GM23338 (cell line): ENCODE measurements at regions not wholly inside any gene's neighbourhood (a gene's known extent, or its start where the extent isn't known, plus 50 kb on each side); places are given as distances from the start of the nearest gene placed in this dataset.

Experiments
- ATAC-seq: fragments of 200-7000 bp; cut with Tn5 transposase; 3 replicates; pipeline ENCODE4 v1.9.1; 2020
- DNase-seq: peaks from one replicate; pipeline ENCODE4 v3.0.0-alpha.2; 2015; ENCODE audit warnings: low spot score
- H2AFZ ChIP-seq: fragments of 200-600 bp; sonication (generic); 2 replicates; pipeline ENCODE4 v1.8.0; 2016; ENCODE audit warnings: antibody characterized with exemption, mild to moderate bottlenecking, moderate library complexity
- H3F3A ChIP-seq: fragments of 200-600 bp; sonication (generic); replicated peaks from 2 replicates; pipeline ENCODE4 v1.8.0; 2017; ENCODE audit warnings: antibody characterized with exemption, mixed run types, low read depth
- H3K27ac ChIP-seq: fragments of 200-600 bp; sonication (generic); 2 replicates; pipeline ENCODE4 v1.6.1; 2016; ENCODE audit warnings: low read depth
- H3K27me3 ChIP-seq: fragments of 200-600 bp; sonication (generic); 2 replicates; pipeline ENCODE4 v1.8.0; 2016; ENCODE audit warnings: mild to moderate bottlenecking, mixed run types, moderate library complexity; ENCODE audit not compliant: insufficient read depth
- H3K36me3 ChIP-seq: fragments of 200-600 bp; sonication (generic); 2 replicates; pipeline ENCODE4 v1.8.0; 2016; ENCODE audit warnings: mild to moderate bottlenecking; ENCODE audit not compliant: insufficient read depth
- H3K4me1 ChIP-seq: fragments of 200-600 bp; sonication (generic); 2 replicates; pipeline ENCODE4 v1.8.0; 2016; ENCODE audit warnings: mild to moderate bottlenecking, moderate library complexity; ENCODE audit not compliant: insufficient read depth
- H3K4me2 ChIP-seq: fragments of 200-600 bp; sonication (generic); 2 replicates; pipeline ENCODE4 v1.7.1; 2017; ENCODE audit warnings: mixed run types
- H3K4me3 ChIP-seq: fragments of 200-600 bp; sonication (generic); 2 replicates; pipeline ENCODE4 v1.6.1; 2016; ENCODE audit warnings: mixed run types
- H3K79me2 ChIP-seq: fragments of 200-600 bp; sonication (generic); replicated peaks from 2 replicates; pipeline ENCODE4 v1.8.0; 2017; ENCODE audit warnings: mild to moderate bottlenecking; ENCODE audit not compliant: insufficient read depth
- H3K9me2 ChIP-seq: fragments of 200-600 bp; sonication (generic); 2 replicates; pipeline ENCODE4 v1.8.0; 2017; ENCODE audit not compliant: insufficient read depth
- H4K20me1 ChIP-seq: fragments of 200-600 bp; sonication (generic); replicated peaks from 2 replicates; pipeline ENCODE4 v1.8.0; 2017; ENCODE audit warnings: mild to moderate bottlenecking; ENCODE audit not compliant: insufficient read depth
- H3K27ac Mint-ChIP-seq: 2 replicates; pipeline ENCODE4 v1.8.0; 2020; ENCODE audit warnings: inconsistent platforms, mild to moderate bottlenecking, moderate library complexity, mixed read lengths
- H3K27me3 Mint-ChIP-seq: 3 replicates; pipeline ENCODE4 v1.8.0; 2022; ENCODE audit warnings: low read depth, mild to moderate bottlenecking, moderate library complexity, mixed read lengths, inconsistent platforms; ENCODE audit not compliant: insufficient read depth, poor library complexity
- H3K36me3 Mint-ChIP-seq: 3 replicates; pipeline ENCODE4 v1.8.0; 2021; ENCODE audit warnings: low read depth, mild to moderate bottlenecking, inconsistent platforms, moderate library complexity, mixed read lengths
- H3K4me1 Mint-ChIP-seq: 3 replicates; pipeline ENCODE4 v1.8.0; 2020; ENCODE audit warnings: mild to moderate bottlenecking, inconsistent platforms, mixed read lengths
- H3K4me3 Mint-ChIP-seq: 3 replicates; pipeline ENCODE4 v1.8.0; 2021; ENCODE audit warnings: moderate library complexity, mild to moderate bottlenecking, inconsistent platforms, mixed read lengths
- H3K9me3 Mint-ChIP-seq: 3 replicates; pipeline ENCODE4 v1.8.0; 2020; ENCODE audit warnings: moderate library complexity, mild to moderate bottlenecking, inconsistent platforms, mixed read lengths
- CREB1 ChIP-seq: fragments of 250-450 bp; sonication (Bioruptor Pico); IDR thresholded peaks from 2 replicates; pipeline ENCODE4 v1.5.0; 2020; ENCODE audit warnings: low read depth, mild to moderate bottlenecking, moderate library complexity
- EZH2 ChIP-seq: fragments of 200-600 bp; sonication (generic); IDR thresholded peaks from one replicate; pipeline ENCODE4 v1.8.0; 2017; ENCODE audit warnings: antibody characterized with exemption, mild to moderate bottlenecking, low read depth; ENCODE audit not compliant: unreplicated experiment
- EZH2phosphoT487 ChIP-seq: fragments of 200-600 bp; sonication (generic); IDR thresholded peaks from one replicate; pipeline ENCODE4 v1.8.1; 2018; ENCODE audit warnings: antibody characterized with exemption; ENCODE audit not compliant: unreplicated experiment
- JUNB ChIP-seq: IDR thresholded peaks from one replicate; pipeline ENCODE4 v1.6.1; 2016; ENCODE audit warnings: antibody characterized with exemption; ENCODE audit not compliant: unreplicated experiment
- NANOG ChIP-seq: IDR thresholded peaks from 2 replicates; pipeline ENCODE4 v1.6.1; 2016; ENCODE audit warnings: antibody characterized with exemption, borderline replicate concordance
- POLR2AphosphoS5 ChIP-seq: IDR thresholded peaks from 2 replicates; pipeline ENCODE4 v1.6.1; 2016; ENCODE audit warnings: antibody characterized with exemption, low read depth
- STAT1 ChIP-seq: IDR thresholded peaks from one replicate; pipeline ENCODE4 v1.6.1; 2016; ENCODE audit warnings: antibody characterized with exemption; ENCODE audit not compliant: unreplicated experiment
- ZNF114 ChIP-seq: fragments of 250-450 bp; sonication (Bioruptor Pico); IDR thresholded peaks from 2 replicates; pipeline ENCODE4 v1.5.0; 2020; ENCODE audit warnings: mild to moderate bottlenecking, moderate library complexity
- TF ChIP-seq, protein P1 (sequence below): IDR thresholded peaks from 2 replicates; pipeline ENCODE4 v1.6.1; 2016; ENCODE audit warnings: antibody characterized with exemption
- TF ChIP-seq, protein P2 (sequence below): IDR thresholded peaks from one replicate; pipeline ENCODE4 v1.6.1; 2018; ENCODE audit warnings: antibody characterized with exemption; ENCODE audit not compliant: unreplicated experiment

DNA sequence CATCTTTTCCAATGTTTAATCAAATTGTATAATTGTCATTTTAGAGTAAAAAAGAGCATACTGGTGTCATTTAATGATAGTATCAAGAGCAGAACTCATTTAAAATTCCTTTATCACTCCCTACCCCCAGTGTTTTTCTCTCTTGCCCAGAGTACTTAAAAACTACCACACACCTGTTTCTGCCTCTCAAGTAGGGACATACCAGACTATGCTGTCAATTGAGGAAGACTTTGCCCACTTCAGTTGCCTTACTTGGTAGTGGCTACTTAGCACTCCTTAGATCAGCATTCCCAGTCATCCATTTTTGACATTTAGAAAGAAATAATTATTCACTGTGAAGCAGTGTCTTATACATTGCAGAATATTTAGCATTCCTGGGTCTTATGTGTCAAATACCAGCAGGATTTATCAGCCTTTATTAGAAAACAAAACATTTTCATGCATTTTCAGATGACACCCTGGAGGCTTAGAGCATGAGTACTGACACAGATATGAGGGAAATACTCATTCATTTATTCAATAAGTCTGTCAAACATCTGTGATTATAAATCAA, 127.5 kb upstream of the RGS1 start:
- ATAC-seq: no peak
- H3K27ac ChIP-seq: no peak overlapping the region
- TF ChIP-seq EZH2: no peak
- no peak for TF ChIP-seq CREB1
- TF ChIP-seq, protein P1, sequence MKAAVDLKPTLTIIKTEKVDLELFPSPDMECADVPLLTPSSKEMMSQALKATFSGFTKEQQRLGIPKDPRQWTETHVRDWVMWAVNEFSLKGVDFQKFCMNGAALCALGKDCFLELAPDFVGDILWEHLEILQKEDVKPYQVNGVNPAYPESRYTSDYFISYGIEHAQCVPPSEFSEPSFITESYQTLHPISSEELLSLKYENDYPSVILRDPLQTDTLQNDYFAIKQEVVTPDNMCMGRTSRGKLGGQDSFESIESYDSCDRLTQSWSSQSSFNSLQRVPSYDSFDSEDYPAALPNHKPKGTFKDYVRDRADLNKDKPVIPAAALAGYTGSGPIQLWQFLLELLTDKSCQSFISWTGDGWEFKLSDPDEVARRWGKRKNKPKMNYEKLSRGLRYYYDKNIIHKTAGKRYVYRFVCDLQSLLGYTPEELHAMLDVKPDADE: no peak
- H2AFZ ChIP-seq: no peak overlapping the region
- H3K4me1 ChIP-seq: peaks cover 5% of the 10 kb centered on the region; the same call in 1 of the 2 replicates
- H3K4me3 ChIP-seq: no peak overlapping the region
- no peaks in the 10 kb centered on the region for H3F3A ChIP-seq
- no peaks in the 10 kb centered on the region for H3K79me2 ChIP-seq
- no peak overlapping the region for H3K27ac Mint-ChIP-seq
- H3K27me3 ChIP-seq: no peaks in the 10 kb centered on the region
- H3K36me3 Mint-ChIP-seq: no peaks in the 10 kb centered on the region
- peaks cover 13% of the 10 kb centered on the region for H3K4me1 Mint-ChIP-seq
- H3K9me2 ChIP-seq: no peaks in the 10 kb centered on the region
- H3K4me2 ChIP-seq: no peak overlapping the region
- H4K20me1 ChIP-seq: no peaks in the 10 kb centered on the region
- no peaks in the 10 kb centered on the region for H3K9me3 Mint-ChIP-seq
- H3K4me3 Mint-ChIP-seq: no peak overlapping the region
- no peak for DNase-seq
- H3K27me3 Mint-ChIP-seq: no peaks in the 10 kb centered on the region
- H3K36me3 ChIP-seq: no peaks in the 10 kb centered on the region

DNA sequence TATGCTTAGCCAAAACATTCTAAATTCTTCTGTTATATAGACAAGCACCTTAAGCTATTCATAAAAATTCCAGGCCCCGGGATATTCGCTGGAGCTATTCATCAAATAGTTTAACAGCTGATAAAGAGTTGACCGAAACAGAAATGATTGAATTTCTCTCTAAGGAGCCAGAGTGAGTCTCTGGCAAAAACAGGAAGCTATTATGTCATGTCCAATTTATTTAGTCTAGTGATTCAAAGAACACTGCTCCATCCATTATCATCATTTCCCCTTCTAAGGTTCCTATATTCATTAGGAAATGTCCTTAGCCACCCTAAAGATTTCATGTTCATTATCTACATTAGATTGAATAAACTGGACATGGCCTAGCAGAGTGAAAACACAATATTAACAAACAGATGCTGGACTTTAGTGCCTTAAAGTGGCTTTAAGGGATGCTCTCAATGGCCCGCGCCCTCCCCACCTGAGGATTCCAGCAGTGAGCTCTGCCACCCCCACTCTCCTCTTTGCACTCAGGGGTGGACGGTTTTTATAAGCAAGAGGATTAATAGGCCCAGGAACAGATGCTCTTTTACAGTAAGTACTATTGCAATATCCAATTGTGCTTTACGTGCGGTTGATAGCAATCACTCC, 122.1 kb upstream of the RGS1 start:
- Histone ChIP-seq H3K4me3 (no peak overlapping the region), H3K4me1 (no peaks in the 10 kb centered on the region), H3K9me2 (no peaks in the 10 kb centered on the region), H3K4me2 (no peak overlapping the region), H4K20me1 (no peaks in the 10 kb centered on the region), H3F3A (no peaks in the 10 kb centered on the region), H3K27me3 (no peaks in the 10 kb centered on the region), H3K27ac (no peak overlapping the region), H2AFZ (no peak overlapping the region), H3K36me3 (no peaks in the 10 kb centered on the region), H3K79me2 (no peaks in the 10 kb centered on the region)
- ATAC-seq (no peak), DNase-seq (no peak)
- Mint-ChIP-seq H3K27me3 (no peaks in the 10 kb centered on the region), H3K27ac (no peak overlapping the region), H3K9me3 (no peaks in the 10 kb centered on the region), H3K4me3 (no peak overlapping the region), H3K36me3 (no peaks in the 10 kb centered on the region), H3K4me1 (no peaks in the 10 kb centered on the region)
- TF ChIP-seq, protein P1: no peak
- TF ChIP-seq POLR2AphosphoS5 (no peak), CREB1 (no peak), ZNF114 (CRISPR knock-in tag) (no peak), EZH2phosphoT487 (no peak), JUNB (no peak), NANOG (no peak), STAT1 (no peak)
- TF ChIP-seq, protein P2, sequence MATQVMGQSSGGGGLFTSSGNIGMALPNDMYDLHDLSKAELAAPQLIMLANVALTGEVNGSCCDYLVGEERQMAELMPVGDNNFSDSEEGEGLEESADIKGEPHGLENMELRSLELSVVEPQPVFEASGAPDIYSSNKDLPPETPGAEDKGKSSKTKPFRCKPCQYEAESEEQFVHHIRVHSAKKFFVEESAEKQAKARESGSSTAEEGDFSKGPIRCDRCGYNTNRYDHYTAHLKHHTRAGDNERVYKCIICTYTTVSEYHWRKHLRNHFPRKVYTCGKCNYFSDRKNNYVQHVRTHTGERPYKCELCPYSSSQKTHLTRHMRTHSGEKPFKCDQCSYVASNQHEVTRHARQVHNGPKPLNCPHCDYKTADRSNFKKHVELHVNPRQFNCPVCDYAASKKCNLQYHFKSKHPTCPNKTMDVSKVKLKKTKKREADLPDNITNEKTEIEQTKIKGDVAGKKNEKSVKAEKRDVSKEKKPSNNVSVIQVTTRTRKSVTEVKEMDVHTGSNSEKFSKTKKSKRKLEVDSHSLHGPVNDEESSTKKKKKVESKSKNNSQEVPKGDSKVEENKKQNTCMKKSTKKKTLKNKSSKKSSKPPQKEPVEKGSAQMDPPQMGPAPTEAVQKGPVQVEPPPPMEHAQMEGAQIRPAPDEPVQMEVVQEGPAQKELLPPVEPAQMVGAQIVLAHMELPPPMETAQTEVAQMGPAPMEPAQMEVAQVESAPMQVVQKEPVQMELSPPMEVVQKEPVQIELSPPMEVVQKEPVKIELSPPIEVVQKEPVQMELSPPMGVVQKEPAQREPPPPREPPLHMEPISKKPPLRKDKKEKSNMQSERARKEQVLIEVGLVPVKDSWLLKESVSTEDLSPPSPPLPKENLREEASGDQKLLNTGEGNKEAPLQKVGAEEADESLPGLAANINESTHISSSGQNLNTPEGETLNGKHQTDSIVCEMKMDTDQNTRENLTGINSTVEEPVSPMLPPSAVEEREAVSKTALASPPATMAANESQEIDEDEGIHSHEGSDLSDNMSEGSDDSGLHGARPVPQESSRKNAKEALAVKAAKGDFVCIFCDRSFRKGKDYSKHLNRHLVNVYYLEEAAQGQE: no peak
